Transverse colon (tissue), 4 donors: ENCODE measurements at regions not wholly inside any gene's neighbourhood (a gene's known extent, or its start where the extent isn't known, plus 50 kb on each side); places are given as distances from the start of the nearest gene placed in this dataset.

Source experiments
- CTCF ChIP-seq, 5 experiments: fragments of 200-600 bp in 3 of 5; fragments of 450-650 bp in 2 of 5; sonication (generic) in 3 of 5; IDR thresholded peaks; 1 replicate in 2 of 5; 2 replicates in 3 of 5; pipeline ENCODE4 v1.5.1; 2016 to 2017; ENCODE audit warnings: antibody characterized with exemption in 5 of 5, inconsistent platforms in 3 of 5, mild to moderate bottlenecking in 2 of 5, moderate library complexity in 1 of 5
- POLR2A ChIP-seq: fragments of 450-650 bp; IDR thresholded peaks from one replicate; pipeline ENCODE4 v1.6.1; 2016; ENCODE audit warnings: antibody characterized with exemption, mild to moderate bottlenecking, moderate library complexity
- POLR2AphosphoS5 ChIP-seq, 3 donors: sonication (generic); formaldehyde crosslinking; IDR thresholded peaks; one replicate each; pipeline ENCODE4 v1.6.1; 2016; ENCODE audit warnings: antibody characterized with exemption in 3 of 3

GRCh38 chrX:65874765-65875164 is 165.1 kb downstream of the VSIG4 start:
- TF ChIP-seq CTCF (IDR thresholded peaks at IDR 0.05) (no peak), POLR2AphosphoS5 (IDR thresholded peaks at IDR 0.05) (no peak), POLR2A (no peak)
